Keratinocyte (primary cell): ENCODE measurements at regions not wholly inside any gene's neighbourhood (a gene's known extent, or its start where the extent isn't known, plus 50 kb on each side); places are given as distances from the start of the nearest gene placed in this dataset.

Experiments used
- DNase-seq: peaks from one replicate; pipeline ENCODE4 v3.0.0-alpha.2; 2011; ENCODE audit warnings: low read depth, missing footprints, low spot score
- FAIRE-seq: peaks from 2 replicates; lab custom pipeline; 2011; peaks lifted over from hg19 to GRCh38; lab: Jason Lieb, UNC
- H2AFZ ChIP-seq: 2 replicates; pipeline ENCODE4 v1.6.0; 2012; ENCODE audit warnings: low read length, control low read depth, inconsistent platforms; ENCODE audit not compliant: control insufficient read depth
- H3K27ac ChIP-seq: 2 replicates; pipeline ENCODE4 v1.5.1; 2011; ENCODE audit warnings: low read length; ENCODE audit not compliant: control insufficient read depth, insufficient read depth
- H3K27me3 ChIP-seq: 3 replicates; pipeline ENCODE4 v1.6.0; 2011; ENCODE audit warnings: low read length; ENCODE audit not compliant: control insufficient read depth, insufficient read depth; ENCODE audit errors: extremely low read depth
- H3K36me3 ChIP-seq, 2 experiments: 2 replicates in 1 of 2; 3 replicates in 1 of 2; pipeline ENCODE4 v1.5.1; 2011; ENCODE audit warnings: low read length in 2 of 2, mild to moderate bottlenecking in 1 of 2; ENCODE audit not compliant: control insufficient read depth in 2 of 2, insufficient read depth in 2 of 2; ENCODE audit errors: extremely low read depth in 1 of 2
- H3K4me1 ChIP-seq: 3 replicates; pipeline ENCODE4 v1.5.1; 2011; ENCODE audit warnings: low read length; ENCODE audit not compliant: control insufficient read depth, insufficient read depth; ENCODE audit errors: extremely low read depth
- H3K4me2 ChIP-seq: 3 replicates; pipeline ENCODE4 v1.6.0; 2011; ENCODE audit warnings: low read depth, low read length; ENCODE audit not compliant: control insufficient read depth, insufficient read depth; ENCODE audit errors: extremely low read depth
- H3K4me3 ChIP-seq, 3 experiments: fragments of 200-600 bp in 1 of 3; sonication (generic) in 1 of 3; 2 replicates in 2 of 3; 3 replicates in 1 of 3; pipeline ENCODE4 v1.5.1; 2011 to 2016; ENCODE audit warnings: low read length in 3 of 3, mild to moderate bottlenecking in 3 of 3, control low read depth in 2 of 3, inconsistent platforms in 1 of 3, low read depth in 1 of 3, mixed read lengths in 1 of 3, mixed run types in 1 of 3, moderate library complexity in 1 of 3; ENCODE audit not compliant: control insufficient read depth in 2 of 3, insufficient read depth in 2 of 3; ENCODE audit errors: extremely low read depth in 1 of 3
- H3K79me2 ChIP-seq: 2 replicates; pipeline ENCODE4 v1.6.0; 2012; ENCODE audit warnings: low read length; ENCODE audit not compliant: control insufficient read depth, insufficient read depth
- H3K9ac ChIP-seq: 3 replicates; pipeline ENCODE4 v1.6.0; 2011; ENCODE audit warnings: low read length; ENCODE audit not compliant: control insufficient read depth, insufficient read depth; ENCODE audit errors: extremely low read depth
- H3K9me1 ChIP-seq: 3 replicates; pipeline ENCODE4 v1.6.0; 2011; ENCODE audit warnings: low read length; ENCODE audit not compliant: control insufficient read depth, insufficient read depth; ENCODE audit errors: extremely low read depth
- H3K9me3 ChIP-seq: 2 replicates; pipeline ENCODE4 v1.5.1; 2012; ENCODE audit warnings: low read depth, low read length; ENCODE audit not compliant: control insufficient read depth
- H4K20me1 ChIP-seq: 3 replicates; pipeline ENCODE4 v1.6.0; 2011; ENCODE audit warnings: low read length; ENCODE audit not compliant: control insufficient read depth, insufficient read depth; ENCODE audit errors: extremely low read depth
- CTCF ChIP-seq, 3 experiments: IDR thresholded peaks in 1 of 3; conservative IDR thresholded peaks in 1 of 3; optimal IDR thresholded peaks in 1 of 3; 2 replicates in 2 of 3; 3 replicates in 1 of 3; pipeline versions ENCODE3 to v1.5.1; 2011; ENCODE audit warnings: low read length in 3 of 3, mild to moderate bottlenecking in 3 of 3, moderate library complexity in 2 of 3, control low read depth in 1 of 3, inconsistent platforms in 1 of 3; ENCODE audit not compliant: insufficient read depth in 2 of 3; ENCODE audit errors: extremely low read depth in 1 of 3
- EZH2 ChIP-seq: IDR thresholded peaks from one replicate; pipeline ENCODE4 v1.6.1; 2012; ENCODE audit warnings: inconsistent platforms, mild to moderate bottlenecking, low read length, moderate library complexity
- dilution Hi-C: fragments of 300-500 bp; cut with MboI; formaldehyde crosslinking; loops from one replicate; pipeline ENCODE4 v1.7.0; 2020; ENCODE audit warnings: low sequenced_read_pairs; ENCODE audit not compliant: extremely low pct_ligation_motif_present

- Histone ChIP-seq H3K79me2 (no peaks in the 10 kb centered on the region), H3K9me1 (no peaks in the 10 kb centered on the region), H3K4me3 (no peak overlapping the region), H3K36me3 (no peaks in the 10 kb centered on the region), H3K4me1 (no peaks in the 10 kb centered on the region), H3K27ac (no peak overlapping the region), H3K9me3 (no peaks in the 10 kb centered on the region), H3K9ac (no peak overlapping the region), H3K27me3 (peaks cover 5% of the 10 kb centered on the region), H4K20me1 (no peaks in the 10 kb centered on the region), H3K4me2 (no peak overlapping the region), H2AFZ (no peak overlapping the region)
- dilution Hi-C loops = no loop called here
- FAIRE-seq (no peak), DNase-seq (no peak)
- TF ChIP-seq CTCF (optimal IDR thresholded peaks at IDR 0.05 in 1 of 3, IDR thresholded peaks at IDR 0.05 in 1 of 3, conservative IDR thresholded peaks at IDR 0.05 in 1 of 3; ENCODE audit: extremely low read depth in 1 of 3, insufficient read depth in 2 of 3, low read length in 3 of 3) (no peak), EZH2 (no peak)
These were observed 71.0 kb upstream of the ZNF423 start for GRCh38 chr16:49926941-49927340.

- Histone ChIP-seq H3K9me1 (no peaks in the 10 kb centered on the region), H4K20me1 (no peaks in the 10 kb centered on the region), H3K9ac (no peak overlapping the region), H3K4me2 (no peak overlapping the region), H3K4me3 (no peak overlapping the region), H3K36me3 (no peaks in the 10 kb centered on the region), H2AFZ (no peak overlapping the region), H3K27ac (no peak overlapping the region), H3K79me2 (no peaks in the 10 kb centered on the region), H3K9me3 (no peaks in the 10 kb centered on the region), H3K4me1 (peaks cover 6% of the 10 kb centered on the region), H3K27me3 (peaks cover 8% of the 10 kb centered on the region)
- FAIRE-seq = no peak
- no peak for DNase-seq
- no peak for TF ChIP-seq CTCF (optimal IDR thresholded peaks at IDR 0.05 in 1 of 3, IDR thresholded peaks at IDR 0.05 in 1 of 3, conservative IDR thresholded peaks at IDR 0.05 in 1 of 3; ENCODE audit: extremely low read depth in 1 of 3, insufficient read depth in 2 of 3, low read length in 3 of 3)
- TF ChIP-seq EZH2 = no peak
- dilution Hi-C loops = no loop called here
These were observed 72.5 kb upstream of the ZNF423 start for GRCh38 chr16:49928176-49929041.
